Smooth muscle cell (in vitro differentiated cells): ENCODE measurements at regions not wholly inside any gene's neighbourhood (a gene's known extent, or its start where the extent isn't known, plus 50 kb on each side); places are given as distances from the start of the nearest gene placed in this dataset.

Experiments
- DNase-seq: peaks from one replicate; lab custom pipeline; 2025; ENCODE audit not compliant: unreplicated experiment; lab: John Stamatoyannopoulos, UW
- H2AFZ ChIP-seq: fragments of 200-600 bp; sonication (generic); 2 replicates; pipeline ENCODE4 v1.6.0; 2016; ENCODE audit warnings: antibody characterized with exemption, low read depth, mild to moderate bottlenecking
- H3F3A ChIP-seq: fragments of 200-600 bp; sonication (generic); 2 replicates; pipeline ENCODE4 v1.6.0; 2017; ENCODE audit warnings: antibody characterized with exemption, low read depth
- H3K27ac ChIP-seq: fragments of 200-600 bp; sonication (generic); 2 replicates; pipeline ENCODE4 v1.5.1; 2016; ENCODE audit warnings: low read depth, mild to moderate bottlenecking
- H3K27me3 ChIP-seq: fragments of 200-600 bp; sonication (generic); 2 replicates; pipeline ENCODE4 v1.6.1; 2016; ENCODE audit warnings: low read depth, mild to moderate bottlenecking
- H3K36me3 ChIP-seq: fragments of 200-600 bp; sonication (generic); 2 replicates; pipeline ENCODE4 v1.5.1; 2016; ENCODE audit warnings: low read depth
- H3K4me1 ChIP-seq: fragments of 200-600 bp; sonication (generic); 2 replicates; pipeline ENCODE4 v1.5.1; 2016; ENCODE audit warnings: low read depth
- H3K4me2 ChIP-seq: fragments of 200-600 bp; sonication (generic); 2 replicates; pipeline ENCODE4 v1.6.0; 2016; ENCODE audit warnings: mild to moderate bottlenecking
- H3K4me3 ChIP-seq: fragments of 200-600 bp; sonication (generic); 2 replicates; pipeline ENCODE4 v1.5.1; 2016; ENCODE audit warnings: mild to moderate bottlenecking
- H3K79me2 ChIP-seq: fragments of 200-600 bp; sonication (generic); 2 replicates; pipeline ENCODE4 v1.6.0; 2016; ENCODE audit warnings: low read depth, mild to moderate bottlenecking
- H3K9ac ChIP-seq: fragments of 200-600 bp; sonication (generic); 2 replicates; pipeline ENCODE4 v1.6.0; 2016; ENCODE audit warnings: low read depth
- H3K9me3 ChIP-seq: fragments of 200-600 bp; sonication (generic); replicated peaks from 2 replicates; pipeline ENCODE4 v1.5.1; 2016; ENCODE audit warnings: low read depth
- H4K20me1 ChIP-seq: fragments of 200-600 bp; sonication (generic); 2 replicates; pipeline ENCODE4 v1.6.0; 2016; ENCODE audit warnings: low read depth
- CTCF ChIP-seq: fragments of 200-600 bp; sonication (generic); IDR thresholded peaks from 2 replicates; pipeline ENCODE4 v1.5.1; 2017; ENCODE audit warnings: borderline replicate concordance, mild to moderate bottlenecking, antibody characterized with exemption; ENCODE audit not compliant: insufficient read depth, poor library complexity, severe bottlenecking
- WGBS: methylation state at CpG from one replicate; pipeline ENCODE4 v1.1.7; 2016; ENCODE audit warnings: low lambda C conversion rate; 5-methylcytosine and 5-hydroxymethylcytosine counted together

DNA sequence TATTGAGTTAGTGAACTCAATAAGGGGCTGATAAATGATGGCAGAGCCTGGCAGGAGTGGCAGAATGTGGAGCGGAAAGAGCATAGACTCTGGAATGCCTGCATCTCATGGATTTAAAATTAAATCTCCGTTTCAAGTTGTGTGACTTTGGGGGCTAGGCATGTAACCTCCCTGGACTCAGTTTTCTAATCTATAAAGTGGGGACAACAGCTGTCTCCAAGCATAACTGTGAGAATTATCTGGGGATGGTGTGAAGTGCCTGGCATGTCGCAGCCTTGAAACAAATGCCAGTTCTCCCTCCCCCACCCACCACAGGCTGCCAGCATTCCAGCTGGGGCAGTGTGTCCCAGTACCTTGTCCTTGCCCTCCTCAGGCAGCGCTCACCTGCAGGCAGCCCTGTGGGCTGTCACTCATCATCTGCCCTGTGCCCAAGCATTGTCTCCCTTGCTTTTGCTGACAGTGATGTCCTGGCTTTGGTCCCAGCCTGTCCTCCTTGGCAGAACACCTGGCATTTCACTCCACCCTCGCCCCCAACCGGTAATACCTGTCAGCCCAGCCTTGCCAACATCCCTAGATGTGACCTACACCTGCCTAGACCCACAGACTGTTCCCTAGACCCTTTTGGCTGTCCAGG, 129.6 kb downstream of the MRM1 start:
- DNase-seq = no peak
- peaks cover 22% of the 10 kb centered on the region for H3K4me1 ChIP-seq
- no peaks in the 10 kb centered on the region for H3K36me3 ChIP-seq
- H3K9ac ChIP-seq = no peak overlapping the region
- H3K9me3 ChIP-seq = no peaks in the 10 kb centered on the region
- no peaks in the 10 kb centered on the region for H3F3A ChIP-seq
- no peak overlapping the region for H3K4me3 ChIP-seq
- WGBS = 88% methylated on average over 6 of the region's 6 CpGs
- H3K4me2 ChIP-seq = no peak overlapping the region
- TF ChIP-seq CTCF = no peak
- H3K79me2 ChIP-seq = no peaks in the 10 kb centered on the region
- no peak overlapping the region for H3K27ac ChIP-seq
- H2AFZ ChIP-seq = no peak overlapping the region
- H3K27me3 ChIP-seq = peaks cover 28% of the 10 kb centered on the region
- H4K20me1 ChIP-seq = no peaks in the 10 kb centered on the region

- DNase-seq = no peak
- H3F3A ChIP-seq = no peaks in the 10 kb centered on the region
- peaks cover 32% of the 10 kb centered on the region for H3K27me3 ChIP-seq
- H3K36me3 ChIP-seq = no peaks in the 10 kb centered on the region
- no peak overlapping the region for H3K4me3 ChIP-seq
- no peaks in the 10 kb centered on the region for H3K9me3 ChIP-seq
- TF ChIP-seq CTCF = no peak
- H3K9ac ChIP-seq = no peak overlapping the region
- peaks cover 22% of the 10 kb centered on the region for H3K4me1 ChIP-seq
- WGBS = 35% methylated on average over 9 of the region's 10 CpGs
- H3K79me2 ChIP-seq = no peaks in the 10 kb centered on the region
- H4K20me1 ChIP-seq = no peaks in the 10 kb centered on the region
- H3K4me2 ChIP-seq = no peak overlapping the region
- no peak overlapping the region for H3K27ac ChIP-seq
- no peak overlapping the region for H2AFZ ChIP-seq
Observed at GRCh38 chr17:36731811-36732210, 130.4 kb downstream of the MRM1 start.

DNA sequence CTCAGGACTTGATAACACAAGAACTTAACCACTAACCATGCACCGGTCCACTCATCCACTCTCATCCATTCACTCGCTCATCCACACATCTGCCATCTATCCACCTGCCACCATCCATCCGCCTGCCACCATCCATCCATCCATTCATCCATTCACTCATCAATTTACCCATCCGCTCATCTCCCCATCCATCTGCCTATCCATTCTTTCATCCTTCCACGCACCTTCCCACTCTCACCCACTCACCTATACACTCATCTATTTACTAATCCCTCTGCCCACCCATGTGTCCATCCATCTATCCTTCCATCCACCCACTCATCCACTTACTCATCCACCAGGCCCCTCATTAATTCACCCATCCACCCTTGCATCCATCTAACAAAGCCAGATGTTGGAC, 131.0 kb downstream of the MRM1 start:
- H3K4me1 ChIP-seq = peaks cover 22% of the 10 kb centered on the region
- 91% methylated on average over 5 of the region's 5 CpGs for WGBS
- H3K4me2 ChIP-seq = no peak overlapping the region
- no peak for DNase-seq
- no peaks in the 10 kb centered on the region for H3F3A ChIP-seq
- H3K9me3 ChIP-seq = no peaks in the 10 kb centered on the region
- H3K79me2 ChIP-seq = no peaks in the 10 kb centered on the region
- no peaks in the 10 kb centered on the region for H3K36me3 ChIP-seq
- H2AFZ ChIP-seq = no peak overlapping the region
- H3K27ac ChIP-seq = no peak overlapping the region
- no peak overlapping the region for H3K9ac ChIP-seq
- H3K4me3 ChIP-seq = no peak overlapping the region
- no peak for TF ChIP-seq CTCF
- peaks cover 34% of the 10 kb centered on the region for H3K27me3 ChIP-seq
- H4K20me1 ChIP-seq = no peaks in the 10 kb centered on the region
